ENCODE measurements at regions not wholly inside any gene's neighbourhood (a gene's known extent, or its start where the extent isn't known, plus 50 kb on each side); places are given as distances from the start of the nearest gene placed in this dataset.
A peak's percentile ranks its signal among the peaks of the same experiment; 100 is the strongest.

DNA sequence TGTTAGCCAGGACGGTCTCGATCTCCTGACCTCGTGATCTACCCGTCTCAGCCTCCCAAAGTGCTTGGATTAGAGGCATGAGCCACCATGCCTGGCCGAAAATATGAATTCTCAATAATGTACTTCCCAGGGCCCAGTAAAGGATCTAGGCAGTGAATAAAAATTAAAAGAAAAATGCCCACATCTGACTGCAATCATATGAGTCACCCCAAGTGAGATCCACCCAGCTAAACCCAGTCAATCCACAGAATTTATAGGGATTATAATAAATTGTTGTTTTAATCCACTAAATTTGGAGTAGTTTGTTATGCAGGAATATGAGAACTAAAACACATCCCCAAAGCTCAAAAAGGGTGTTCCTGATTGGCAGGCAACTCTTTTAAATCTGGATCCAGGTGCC, 93.5 kb upstream of the STK39 start:
- no peak for DNase-seq

DNA sequence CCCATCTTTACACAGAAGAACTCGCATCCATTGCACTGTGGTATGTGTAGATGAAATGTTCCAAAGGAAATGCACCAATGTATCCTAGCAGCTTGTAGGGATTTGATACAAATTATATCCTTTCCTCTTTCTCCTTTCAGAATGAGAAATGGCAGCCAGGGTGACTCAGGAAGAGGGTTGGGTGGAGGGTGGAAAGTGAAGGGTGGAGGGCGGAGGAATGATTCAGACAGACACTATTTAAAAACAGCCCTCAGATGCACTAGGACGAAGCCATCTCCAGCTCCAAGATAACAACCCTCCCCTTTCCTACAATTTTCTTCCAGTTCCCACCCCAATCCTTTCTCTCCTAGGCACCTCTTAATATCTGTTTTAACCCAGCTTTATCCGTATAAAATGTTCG, 96.2 kb upstream of the STK39 start:
- DNase-seq, result no peak

DNA sequence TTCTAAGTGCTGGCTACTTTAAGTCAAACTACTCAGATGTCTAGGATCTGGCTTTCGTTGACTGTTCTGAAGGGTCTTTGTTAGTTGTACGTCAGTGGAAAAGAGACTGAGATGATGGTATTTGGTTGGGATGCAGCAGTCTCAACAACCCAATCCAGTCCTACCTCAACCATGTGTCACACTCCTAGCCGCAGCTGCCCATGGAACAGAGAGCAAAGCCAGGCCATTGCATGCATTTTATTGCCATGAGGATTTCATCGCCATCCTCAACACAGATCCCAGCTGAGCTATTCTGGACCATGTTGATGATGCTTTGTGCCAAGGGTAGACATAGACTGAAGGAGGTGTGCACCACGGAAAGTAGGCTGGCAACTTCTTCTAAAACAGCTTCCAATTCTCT, 97.3 kb upstream of the STK39 start:
- DNase-seq, result no peak

DNA sequence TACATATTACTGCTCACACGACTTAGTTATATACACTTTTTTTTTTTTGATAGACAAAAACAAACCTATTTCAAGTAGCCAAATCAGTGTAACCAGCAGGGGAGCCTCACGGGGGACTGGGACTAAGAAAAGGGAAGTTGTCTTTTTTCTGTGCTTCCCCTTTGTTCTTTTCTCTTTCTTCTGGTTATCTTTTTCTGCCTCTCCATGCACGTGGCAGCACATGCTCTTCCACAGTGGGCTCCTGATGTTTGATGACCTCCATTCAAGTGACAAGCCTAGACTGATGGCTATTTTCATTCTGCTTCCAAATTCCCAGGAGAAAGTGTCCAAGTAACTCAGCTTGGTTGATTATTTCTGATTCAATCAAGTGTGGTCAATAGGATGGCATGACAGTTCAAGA, 98.2 kb upstream of the STK39 start:
- DNase-seq, result peak; percentile 21

DNA sequence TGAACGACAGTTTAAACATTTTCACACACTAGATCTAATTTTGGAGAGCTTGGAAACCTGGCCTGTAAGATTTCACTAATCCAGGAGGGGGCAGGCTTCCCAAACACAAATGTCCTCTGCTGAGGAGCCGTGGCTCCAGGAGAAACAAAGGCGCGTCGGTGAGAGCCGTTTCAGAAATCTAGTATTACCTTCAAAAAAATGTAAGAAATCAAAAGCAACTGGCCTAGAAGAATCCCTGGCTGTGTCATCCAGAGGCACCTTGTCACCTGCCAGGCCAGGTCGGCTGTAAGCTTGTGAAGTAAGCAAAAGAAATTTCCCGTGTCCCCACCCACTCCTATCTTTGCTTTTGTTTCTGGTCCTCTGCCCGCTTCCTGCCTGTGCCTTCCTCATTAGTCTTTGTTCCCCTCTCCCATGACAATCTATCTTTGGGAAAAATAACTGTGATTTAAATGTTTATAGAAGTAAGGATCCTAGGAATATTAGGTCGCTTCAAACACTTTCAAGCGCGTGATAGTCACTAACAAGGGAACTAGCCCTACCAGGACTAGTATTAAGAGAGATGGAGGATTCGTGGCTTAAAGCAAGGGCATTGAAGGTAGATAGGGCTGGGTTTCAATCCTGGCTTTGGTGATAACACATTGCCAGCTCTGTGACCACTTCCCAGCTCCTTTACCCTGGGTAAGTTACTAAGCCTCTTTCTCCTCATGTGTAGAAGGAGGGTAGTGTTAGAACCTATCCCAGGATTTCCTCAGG, 99.5 kb upstream of the STK39 start:
- peak; percentile 69 for DNase-seq

DNA sequence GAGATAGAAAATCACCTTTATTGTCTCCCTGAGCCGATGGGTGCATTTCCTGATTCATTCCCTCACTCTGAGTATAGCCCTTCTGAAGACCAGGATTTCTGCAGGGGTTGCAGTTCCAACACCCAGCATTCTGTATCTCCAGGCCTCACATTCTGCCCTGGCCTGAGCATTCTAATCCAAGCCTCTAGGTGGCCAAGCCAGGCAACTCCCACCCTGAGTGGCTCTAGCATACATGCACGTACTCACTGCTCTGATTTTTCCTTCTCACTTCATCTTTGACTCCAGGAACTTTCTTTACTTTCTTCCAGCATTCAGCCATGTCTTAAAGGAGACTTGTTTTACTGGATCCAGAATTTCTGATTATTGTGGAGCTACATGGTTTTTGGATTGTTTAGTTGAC, 100.7 kb upstream of the STK39 start:
- DNase-seq, result peak; percentile 51

DNA sequence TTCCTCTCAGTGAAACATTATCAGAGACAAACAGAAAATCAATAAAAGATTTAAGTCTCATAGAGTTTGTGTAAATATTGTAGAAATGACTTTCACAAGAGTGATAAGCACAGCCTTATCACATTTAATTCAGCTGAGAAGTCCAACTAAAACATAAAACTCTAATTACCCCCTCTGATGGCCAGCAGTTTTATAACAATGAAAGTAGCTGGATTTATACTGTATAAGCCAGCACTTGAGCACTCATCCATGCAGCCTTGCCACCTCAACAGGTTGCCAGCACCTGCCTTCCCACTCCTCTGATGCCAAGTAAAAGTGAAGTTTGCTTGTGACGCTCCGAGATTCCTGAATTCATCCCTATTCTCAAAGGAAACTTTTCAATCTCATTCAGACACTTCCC, 103.0 kb upstream of the STK39 start:
- DNase-seq, result no peak

DNA sequence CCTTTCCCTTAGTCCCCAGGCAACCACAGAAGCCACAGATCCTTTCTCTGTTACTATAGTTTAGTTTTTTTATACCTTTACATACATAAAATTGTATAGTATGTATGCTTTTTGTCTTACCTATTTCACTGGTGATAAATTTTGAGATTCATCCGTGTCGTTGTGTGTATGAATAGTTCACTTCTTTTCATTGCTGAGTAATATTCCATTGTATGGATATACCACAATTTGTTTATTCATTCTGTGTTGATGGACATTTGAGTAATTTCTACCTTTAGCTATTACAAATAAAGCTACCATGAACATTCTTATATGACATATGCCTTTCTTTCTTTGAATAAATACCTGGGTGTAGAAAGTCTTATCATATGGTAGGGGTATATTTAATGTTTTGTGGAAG, 102.8 kb upstream of the CERS6 start:
- DNase-seq, result no peak

DNA sequence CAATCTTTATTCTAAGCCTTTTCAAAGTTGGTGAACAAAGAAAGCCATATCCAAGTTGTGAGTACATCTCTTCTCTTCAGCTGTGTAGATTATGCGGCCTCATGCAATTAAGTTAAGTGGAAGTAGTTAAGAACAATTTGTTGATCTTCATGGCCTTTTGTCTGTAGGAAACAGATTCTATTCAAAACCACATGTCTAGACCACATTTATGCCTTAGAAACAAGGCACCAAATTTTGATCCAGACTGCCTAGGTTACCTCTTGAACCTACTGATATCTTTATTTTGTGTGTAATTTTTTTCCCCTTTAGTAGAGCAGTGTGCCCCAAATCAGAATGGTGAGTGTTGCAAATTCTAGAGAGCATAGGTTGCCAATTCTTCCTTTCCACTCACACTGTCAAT, 101.6 kb upstream of the CERS6 start:
- no peak for DNase-seq

DNA sequence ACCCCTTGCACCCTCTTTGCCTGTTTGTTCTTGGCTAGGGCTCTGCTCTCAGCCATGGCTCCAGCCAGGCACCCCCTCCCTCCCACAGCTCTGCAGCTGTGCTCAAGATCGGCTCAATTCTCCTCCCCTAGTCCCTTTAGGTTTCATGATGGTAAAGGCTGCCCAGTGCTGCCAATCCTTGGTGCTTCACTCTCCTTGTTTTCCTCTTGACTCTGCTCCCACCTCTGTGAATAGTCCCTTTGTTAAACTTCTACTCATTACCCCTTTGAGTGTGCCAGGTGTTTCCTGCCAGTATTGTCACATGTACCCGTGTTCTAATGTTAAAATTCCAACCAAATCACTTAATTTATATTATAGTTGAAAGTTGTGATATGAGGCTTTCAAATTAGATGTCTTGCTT, 101.0 kb upstream of the CERS6 start:
- DNase-seq, result no peak

DNA sequence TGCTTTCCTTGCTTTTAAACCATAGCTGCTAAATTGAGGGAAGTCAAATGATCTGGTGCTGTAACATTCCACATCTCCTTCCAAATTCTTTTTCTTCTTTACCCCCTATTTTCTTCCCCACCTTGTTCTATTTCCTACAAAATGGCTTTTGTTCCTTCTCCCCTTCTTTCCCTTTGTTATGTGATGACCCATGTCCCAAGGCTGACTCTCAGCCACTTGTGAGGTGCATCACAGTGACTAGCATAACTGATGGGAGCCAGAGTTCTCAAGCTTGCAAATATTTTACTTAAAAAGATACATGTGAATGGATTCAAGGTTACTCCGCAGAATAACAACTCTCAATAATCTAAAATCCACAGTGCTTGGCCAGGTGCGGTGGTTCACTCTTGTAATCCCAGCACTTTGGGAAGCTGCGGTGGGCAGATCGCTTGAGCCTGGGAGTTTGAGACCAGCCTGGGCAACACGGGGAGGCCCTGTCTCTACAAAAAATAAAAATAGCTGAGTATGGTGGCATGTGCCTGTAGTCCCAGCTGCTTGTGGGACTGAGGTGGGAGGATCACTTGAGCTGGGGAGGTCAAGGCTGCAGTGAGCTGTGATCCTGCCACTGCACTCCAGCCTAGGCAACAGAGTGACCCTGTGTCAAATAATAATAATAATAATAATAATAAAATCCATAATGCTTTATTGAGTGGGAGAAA, 100.1 kb upstream of the CERS6 start:
- DNase-seq, result no peak

DNA sequence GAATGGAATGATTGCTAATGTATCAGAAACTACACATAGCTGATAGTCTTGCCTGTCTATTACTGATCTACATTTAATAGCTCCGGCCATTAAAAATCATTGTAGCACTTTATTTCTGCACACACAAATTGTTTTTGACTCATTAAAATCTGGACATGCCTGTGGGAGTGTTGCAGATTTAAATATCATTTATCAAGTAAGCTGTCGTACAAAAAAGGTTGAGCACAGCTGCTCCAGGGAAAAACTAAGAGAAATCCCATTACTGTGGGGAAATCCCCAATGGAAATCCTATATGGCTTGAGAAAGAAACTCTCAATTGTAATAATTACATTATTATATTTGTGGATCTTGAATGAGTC, 99.6 kb upstream of the CERS6 start:
- DNase-seq, result no peak

DNA sequence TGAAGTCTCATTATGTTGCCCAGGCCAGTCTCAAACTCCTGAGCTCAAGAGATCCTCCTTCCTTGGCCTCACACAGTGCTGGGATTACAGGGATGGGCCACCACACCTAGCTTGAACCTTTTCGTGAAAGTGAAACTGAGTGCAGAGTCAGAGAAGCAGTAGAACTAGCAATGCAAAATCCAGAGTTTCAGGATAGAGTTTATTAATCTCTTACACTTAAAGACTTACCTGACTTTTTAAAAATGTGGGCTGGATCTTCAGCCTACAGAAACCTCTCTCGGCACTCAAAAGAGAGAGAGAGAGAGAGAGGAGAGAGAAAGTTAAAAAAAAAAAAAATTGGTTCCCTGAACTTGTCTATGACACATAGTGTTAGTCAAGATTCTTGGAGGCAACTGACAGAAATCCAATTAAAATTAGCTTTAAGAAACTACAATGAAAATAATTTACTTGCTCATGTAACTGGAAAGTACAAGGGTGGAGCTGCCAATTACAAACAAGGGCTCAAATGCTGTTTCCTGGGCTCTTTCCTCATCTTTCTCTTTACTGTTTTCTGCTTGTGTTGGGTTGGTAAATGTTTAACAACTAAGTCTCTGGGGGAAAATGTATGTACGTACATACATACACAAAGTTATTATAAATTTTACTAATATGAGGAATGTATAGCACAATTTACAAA, 98.1 kb upstream of the CERS6 start:
- DNase-seq, result no peak

DNA sequence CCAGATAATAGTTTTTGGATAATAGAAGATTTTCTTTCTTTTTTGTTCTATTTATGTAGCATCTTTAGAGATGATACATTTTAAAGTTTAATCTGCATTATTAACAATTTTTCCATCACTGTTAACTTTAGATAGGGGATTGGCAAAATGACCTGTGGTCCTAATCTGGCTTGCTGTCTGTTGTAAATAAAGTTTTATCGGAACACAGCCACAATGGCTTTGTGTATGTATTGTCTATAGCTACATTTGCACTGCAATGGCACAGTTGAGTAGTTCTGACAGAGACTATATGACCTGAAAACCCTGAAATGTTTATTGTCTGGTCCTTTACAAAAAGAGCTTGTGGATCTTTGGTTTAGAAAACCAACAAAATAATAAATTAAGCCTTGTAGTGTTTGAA, 97.0 kb upstream of the CERS6 start:
- no peak for DNase-seq

DNA sequence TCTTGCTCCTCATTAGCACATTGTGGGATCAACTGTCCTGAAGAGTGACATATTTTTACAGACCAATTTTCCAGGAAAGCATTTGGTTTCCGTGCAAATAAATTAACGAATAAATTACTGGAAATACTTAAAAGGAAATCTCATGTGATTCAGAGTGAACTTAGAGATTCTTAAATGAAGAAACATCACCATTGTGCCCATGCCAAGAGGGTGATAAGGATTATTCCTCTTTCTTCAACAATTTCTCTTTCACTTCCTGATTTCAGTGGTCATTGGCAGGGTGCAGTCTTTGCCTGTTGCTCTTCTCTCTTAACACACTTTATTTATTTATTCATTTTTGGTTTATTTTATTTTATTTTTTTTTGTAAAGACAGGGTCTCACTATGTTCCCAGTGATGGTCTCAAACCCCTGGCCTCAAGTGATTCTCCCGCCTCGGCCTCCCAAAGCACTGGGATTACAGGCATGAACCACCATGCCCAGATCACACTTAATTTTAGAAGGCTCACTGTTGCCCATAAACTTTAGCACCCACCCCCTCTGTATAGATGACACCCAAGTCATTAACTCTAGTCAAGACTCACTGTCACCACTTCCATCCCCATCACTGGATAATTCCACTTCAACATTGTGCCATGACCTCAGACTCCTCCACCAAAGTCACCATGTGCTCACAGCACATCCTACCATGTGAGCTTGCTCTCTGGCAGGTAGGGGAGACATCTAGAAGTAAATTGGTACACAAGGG, 92.6 kb upstream of the CERS6 start:
- peak; percentile 29 for DNase-seq

DNA sequence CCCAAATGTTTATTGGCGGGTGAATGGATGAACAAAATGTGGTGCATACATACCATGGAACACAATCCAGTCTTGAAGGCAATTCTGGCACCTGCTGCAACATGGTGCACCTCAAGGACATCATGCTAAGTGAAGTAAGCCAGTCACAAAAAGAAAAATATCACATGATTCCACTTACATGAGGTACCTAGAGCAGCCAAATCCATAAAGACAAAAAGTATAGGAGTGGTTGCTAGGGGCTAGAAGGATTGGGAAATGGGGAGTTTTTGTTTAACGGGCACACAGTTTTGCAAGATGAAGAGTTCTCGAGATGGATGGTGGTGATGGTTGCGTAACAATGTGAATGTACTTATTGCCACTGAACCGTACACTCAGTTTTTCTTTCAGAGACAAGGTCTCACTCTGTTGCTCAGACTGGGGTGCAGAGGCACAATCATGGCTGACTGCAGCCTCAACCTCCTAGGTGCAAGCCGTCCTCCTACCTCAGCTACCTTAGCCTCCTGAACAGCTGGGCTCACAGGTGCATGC, 90.9 kb upstream of the CERS6 start:
- no peak for DNase-seq

DNA sequence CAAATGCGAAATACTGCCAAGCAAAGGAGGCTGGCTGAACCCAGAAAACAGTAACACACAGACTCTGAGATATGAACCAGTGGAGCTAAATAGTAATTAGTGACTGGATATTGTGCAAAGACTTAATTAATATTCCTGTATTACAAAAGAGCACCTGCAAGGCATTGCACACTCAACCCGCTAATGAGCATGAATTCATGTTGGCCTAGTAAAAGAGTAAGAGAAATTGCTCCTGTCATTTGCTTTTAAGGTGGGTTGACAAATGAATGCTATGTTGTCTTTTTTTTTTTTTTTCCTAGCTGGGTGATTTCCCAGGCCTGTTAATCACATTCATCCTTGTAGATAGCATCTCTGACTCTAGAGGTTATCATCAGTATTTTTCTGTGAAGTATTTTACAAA, 87.0 kb upstream of the CERS6 start:
- DNase-seq, result no peak

DNA sequence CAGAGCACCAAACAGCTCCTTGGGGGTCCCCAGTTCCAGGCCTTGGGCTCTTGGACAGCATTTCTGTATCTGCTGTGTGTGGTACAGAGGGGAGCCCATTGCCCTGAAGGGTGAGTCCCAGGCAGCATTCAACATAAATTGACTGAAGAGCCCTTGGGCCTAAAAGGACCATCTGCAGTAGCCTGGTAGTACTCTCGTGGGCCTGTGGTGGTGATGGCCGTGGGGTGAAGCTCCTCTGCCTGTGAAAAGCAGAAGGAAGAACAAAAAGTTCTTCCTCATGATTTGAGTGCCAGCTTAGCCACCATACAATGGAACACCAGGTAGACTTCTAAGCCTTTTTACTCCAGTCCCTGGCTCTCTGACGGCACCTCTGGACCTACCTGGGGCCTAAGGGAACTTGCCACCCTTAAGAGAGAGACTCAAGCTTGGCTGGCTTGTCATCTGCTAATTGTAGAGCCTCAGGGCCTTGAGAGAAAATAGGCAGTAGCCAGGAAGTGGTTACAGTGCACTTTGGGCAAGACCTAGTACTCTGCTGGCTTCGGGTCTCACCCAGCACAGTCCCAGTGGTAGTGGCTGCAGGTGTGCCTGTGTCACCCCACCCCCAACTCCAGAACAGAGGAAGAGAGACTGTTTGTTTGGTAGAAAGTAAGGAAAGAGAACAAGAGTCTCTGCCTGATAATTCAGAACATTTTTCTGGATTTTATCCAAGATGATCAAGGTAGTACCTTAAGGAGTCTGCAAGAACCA, 84.6 kb upstream of the CERS6 start:
- DNase-seq, result peak; percentile 81

DNA sequence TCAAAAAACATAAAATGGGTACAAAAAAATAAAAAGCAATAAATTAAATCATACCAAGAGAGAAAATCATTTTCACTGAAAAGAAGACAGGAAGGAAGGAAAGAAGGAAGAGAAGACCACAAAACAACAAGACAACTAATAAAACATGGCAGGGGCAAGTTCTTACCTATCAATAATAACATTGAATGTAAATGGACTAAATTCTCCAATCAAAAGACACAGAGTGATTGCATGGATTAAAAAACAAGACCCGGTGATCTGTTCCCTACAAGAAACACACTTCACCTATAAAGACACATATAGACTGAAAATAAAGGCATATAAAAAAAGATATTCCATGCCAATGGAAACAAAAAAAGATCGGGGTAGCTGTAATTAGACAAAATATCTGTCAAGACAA, 82.6 kb upstream of the CERS6 start:
- DNase-seq, result no peak

DNA sequence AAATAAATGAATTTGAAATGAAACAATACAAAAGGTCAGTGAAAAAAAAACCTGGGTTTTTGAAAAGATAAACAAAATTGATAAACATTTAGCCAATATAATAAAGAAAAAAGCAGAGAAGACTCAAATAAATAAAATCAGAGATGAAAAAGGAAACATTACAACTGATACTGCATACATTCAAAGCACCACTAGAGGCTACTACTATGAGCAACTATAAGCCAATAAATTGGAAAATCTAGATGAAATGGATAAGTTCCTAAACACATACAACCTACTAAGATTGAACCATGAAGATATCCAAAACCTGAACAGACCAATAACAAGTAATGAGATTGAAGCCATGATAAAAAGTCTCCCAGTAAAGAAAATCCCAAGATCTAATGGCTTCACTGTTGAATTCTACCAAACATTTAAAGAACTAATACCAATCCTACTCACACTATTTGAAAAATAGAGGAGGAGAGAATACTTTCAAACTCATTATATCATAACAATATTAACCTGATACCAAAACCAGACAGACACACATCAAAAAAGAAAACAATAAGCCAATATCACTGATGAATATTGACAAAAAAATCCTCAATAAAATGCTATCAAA, 80.8 kb upstream of the CERS6 start:
- no peak for DNase-seq

DNA sequence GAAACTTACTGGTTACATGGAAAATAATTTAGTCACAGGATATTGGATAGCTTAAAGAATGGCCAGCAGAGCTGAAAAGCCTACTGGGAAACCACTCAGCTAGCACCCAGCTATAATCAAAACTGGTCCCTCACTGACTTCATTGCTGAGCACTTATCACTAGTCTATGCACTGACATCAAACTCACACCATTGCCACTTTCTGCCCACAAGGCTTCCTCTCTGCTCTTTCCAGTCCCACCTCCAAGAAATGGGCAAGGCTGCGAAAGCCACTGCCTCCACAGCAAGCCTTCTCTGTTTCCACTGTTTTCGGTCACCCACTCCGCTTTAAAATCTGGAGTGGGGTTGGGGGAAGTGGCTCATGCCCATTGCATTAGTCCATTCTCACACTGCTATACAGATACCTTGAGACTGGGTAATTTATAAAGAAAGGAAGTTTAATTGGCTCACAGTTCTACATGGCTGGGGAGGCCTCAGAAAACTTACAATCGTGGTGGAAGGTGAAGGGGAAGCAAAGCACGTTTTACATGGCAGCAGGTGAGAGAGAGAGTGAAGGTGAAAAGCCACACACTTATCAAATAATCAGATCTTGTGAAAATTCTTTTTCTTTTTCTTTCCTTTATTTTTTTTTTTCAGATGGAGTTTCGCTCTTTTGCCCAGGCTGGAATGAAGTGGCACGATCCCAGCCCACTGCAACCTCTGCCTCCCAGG, 77.0 kb upstream of the CERS6 start:
- no peak for DNase-seq

DNA sequence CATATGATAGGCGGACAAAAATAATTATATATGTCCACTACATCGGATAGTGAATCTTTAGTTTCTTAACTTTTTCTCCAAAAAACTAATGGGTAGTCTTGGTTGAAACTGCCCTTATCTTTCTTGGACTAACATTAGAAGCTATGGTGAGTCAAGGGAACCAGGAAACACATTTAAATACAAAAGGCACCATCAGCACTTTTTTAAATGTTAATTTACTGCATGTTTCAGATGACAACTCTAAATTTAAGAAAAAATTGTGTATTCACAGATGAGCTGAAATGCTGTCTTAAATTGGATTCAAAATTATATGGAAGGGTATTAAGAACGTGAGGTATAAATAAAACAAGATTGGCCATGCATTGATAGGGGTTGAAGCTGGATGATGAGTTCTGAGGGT, 75.6 kb upstream of the CERS6 start:
- DNase-seq, result no peak
